GM19372 (cell line): ENCODE measurements at regions not wholly inside any gene's neighbourhood (a gene's known extent, or its start where the extent isn't known, plus 50 kb on each side); places are given as distances from the start of the nearest gene placed in this dataset.

ENCODE experiments used
- ATAC-seq: cut with Tn5 transposase; IDR thresholded peaks from one replicate; pipeline ENCODE4 v1.9.1; 2021; ENCODE audit warnings: mild to moderate bottlenecking, low read depth, moderate library complexity; ENCODE audit not compliant: unreplicated experiment

- no peak for ATAC-seq
Measured at GRCh38 chr6:167730441-167730840, 96.3 kb upstream of the AFDN start.

- ATAC-seq = no peak
Measured at GRCh38 chr6:167731216-167731615, 95.5 kb upstream of the AFDN start.

DNA sequence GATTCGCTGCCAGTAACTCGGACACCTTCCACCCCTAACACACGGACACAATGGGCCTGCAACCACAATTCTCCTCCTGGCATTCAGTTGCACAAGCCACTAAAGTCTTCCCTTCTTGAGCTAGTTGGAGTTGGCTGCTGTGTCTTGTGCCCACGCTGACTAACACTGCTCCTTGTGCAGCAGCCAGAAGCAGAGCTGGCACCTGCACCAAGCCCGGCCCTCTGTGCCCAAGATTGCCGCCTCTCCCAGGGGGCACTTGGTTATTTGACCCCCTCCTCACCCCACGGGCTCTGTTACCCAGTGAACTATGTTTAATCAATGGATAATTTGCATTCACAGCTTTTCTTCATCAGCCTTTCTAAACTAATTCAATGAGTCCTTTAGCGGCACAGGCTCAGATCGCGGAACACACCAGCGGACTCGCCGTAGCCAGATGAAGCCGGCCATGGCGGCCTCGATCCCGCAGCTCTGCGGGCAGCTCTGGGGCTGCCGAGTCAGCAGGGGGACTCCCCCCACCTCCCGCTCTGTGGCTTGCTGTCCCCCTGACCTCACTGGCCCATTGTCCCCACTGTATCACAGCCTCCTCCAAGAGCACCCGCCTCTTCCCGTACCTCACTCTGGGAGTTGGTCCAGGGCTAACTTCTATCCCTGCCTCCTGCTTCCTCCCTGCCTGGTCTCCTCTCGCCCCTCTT lies 94.8 kb upstream of the AFDN start:
- ATAC-seq = no peak

DNA sequence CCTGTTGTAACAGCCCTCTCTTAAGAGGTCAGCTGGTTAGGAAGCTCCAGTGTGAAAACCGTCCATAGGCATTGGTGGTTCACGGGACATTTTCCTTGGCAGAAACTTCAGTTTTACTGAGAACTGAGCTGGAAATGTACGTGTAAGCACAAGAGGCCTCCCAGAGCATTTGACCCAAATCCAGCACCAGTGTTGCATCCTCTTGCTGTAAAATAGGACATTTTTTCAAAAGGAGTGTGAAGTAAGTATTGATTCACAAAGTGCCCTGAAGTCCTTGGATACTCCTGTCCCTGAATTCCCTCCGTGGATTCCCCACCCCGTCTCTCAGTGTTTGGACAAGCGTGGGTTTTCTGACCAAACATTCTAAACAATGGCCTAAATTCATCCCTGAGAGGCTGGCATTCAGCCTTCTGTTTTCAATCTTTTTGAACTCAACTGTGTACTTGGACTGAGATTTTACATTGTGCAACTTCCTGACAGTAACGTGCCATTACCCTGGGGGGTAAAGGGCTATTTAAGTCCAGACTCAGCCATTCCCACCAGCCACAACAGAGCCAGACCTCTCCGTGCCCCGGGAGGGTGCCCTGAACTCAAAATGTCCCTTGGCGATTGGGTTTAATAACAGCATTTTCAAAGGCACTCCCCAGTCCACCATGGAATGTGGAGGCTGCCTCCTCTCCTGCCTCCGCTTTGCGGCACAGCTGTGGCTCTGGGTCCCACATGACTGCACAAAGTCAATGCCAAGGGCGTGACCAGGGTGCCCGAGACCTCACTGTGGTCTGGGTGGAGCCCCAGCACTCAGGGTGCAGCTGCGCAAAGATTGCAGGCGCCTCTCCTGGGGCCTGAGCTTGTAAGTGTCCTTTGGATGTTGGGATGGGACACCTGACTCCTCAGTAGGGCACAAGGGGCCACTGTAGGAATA lies 92.7 kb upstream of the AFDN start:
- ATAC-seq = no peak

DNA sequence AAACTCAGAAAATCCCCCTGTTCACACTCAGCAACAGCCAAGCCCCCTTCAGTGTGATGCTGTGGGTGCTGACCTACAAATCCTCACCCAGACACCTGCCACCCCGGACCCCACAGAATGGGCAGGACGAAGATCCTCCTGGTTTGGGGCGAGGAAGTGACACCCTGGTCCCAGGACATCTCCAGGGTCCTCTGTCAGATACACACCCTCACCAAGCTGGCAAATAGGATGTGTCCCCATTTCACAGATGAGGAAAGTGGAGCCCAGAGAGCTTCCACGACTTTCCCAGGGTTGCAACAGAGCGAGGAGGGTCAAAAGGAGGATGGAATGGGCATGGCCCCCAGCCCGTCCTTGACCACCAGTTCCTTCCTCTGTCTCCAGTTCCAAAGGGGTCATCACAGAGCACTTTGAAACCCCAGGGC lies 92.0 kb upstream of the AFDN start:
- no peak for ATAC-seq

DNA sequence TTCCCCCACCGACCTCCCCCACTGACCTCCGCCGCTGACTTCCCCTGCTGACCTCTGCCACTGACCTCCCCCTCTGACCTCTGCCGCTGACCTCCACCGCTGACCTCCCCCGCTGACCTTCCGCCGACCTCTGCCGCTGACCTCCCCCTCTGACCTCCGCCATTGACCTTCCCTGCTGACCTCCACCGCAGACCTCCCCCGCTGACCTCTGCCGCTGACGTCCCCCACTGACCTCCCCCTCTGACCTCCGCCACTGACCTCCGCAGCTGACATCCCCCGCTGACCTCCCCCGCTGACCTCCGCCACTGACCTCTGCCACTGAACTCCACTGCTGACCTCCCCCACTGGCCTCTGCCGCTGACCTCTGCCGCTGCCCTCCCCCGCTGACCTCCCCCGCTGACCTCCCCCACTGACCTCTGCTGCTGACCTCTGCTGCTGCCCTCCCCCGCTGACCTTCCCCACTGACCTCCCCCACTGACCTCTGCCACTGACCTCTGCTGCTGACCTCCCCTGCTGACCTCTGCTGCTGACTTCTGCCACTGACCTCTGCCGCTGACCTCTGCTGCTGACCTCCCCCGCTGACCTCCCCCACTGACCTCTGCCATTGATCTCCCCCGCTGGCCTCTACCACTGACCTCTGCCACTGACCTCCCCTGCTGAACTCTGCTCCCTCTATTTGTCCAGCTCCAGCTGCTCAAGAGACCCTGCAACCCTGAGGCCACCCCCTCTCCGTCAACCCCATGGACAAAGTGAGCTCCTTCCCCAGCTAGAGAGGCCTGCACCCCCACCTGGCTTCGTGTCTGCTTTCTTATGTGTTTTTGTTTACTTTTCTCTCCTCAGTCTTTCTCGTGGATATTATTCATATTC lies 91.4 kb upstream of the AFDN start:
- no peak for ATAC-seq

DNA sequence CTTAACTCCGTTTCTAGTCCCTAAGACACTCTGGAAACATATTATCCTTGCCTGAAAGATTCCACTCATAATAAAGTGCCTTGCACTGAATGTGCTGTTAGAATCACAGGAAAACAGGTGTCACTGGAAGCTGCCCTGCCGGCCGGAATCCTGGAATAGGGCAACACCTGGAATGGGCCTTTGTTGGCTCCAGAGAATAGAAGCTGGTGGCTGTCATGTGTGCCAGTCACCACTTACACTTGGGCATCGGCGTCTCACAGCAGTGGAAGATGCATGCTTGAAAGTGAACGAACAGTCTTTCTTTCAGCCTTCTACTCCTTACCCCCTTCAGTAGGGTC lies 90.8 kb upstream of the AFDN start:
- ATAC-seq = no peak

- no peak for ATAC-seq
Measured at GRCh38 chr6:167736486-167737204, 90.1 kb upstream of the AFDN start.

- ATAC-seq = no peak
Measured at GRCh38 chr6:167737205-167737830, 89.4 kb upstream of the AFDN start.

- no peak for ATAC-seq
Measured at GRCh38 chr6:167738386-167738785, 88.3 kb upstream of the AFDN start.

DNA sequence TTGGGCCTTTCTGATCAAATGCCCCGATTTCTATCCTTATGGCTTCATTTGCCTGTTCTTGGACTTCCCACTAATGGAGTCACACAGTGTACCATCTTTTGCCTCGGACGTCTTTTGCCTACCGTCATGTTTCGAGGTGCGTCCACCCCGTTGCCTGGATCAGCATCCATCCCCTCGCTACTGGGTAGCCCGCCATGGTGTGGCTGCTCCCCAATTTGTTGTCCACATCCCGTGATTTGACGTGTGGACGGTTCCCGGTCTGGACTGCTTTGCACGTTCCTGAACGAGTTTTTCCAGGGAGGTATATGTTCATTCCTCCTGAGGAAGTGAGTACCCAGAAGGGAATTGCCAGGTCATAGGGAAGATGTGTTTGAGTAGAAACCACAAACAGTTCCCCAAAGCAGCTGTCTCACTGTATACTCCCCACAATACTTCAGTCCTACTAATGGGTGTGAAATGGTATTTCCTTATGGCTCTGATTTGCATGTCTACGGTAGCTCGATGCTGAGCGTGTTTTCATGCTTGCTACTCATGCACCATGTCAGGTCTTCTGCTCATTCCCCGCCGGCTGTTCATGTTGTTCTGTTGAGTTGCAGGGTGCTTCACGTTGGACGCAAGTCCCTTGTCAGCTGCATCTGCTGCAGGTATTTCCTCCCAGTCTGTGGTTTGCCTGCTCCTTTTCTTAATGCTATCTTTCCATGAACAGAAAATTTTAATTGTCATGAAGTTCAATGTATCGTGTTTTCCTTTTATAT lies 86.8 kb upstream of the AFDN start:
- ATAC-seq = no peak

GRCh38 chr6:167742719-167743303 lies 83.9 kb upstream of the AFDN start:
- ATAC-seq = no peak

DNA sequence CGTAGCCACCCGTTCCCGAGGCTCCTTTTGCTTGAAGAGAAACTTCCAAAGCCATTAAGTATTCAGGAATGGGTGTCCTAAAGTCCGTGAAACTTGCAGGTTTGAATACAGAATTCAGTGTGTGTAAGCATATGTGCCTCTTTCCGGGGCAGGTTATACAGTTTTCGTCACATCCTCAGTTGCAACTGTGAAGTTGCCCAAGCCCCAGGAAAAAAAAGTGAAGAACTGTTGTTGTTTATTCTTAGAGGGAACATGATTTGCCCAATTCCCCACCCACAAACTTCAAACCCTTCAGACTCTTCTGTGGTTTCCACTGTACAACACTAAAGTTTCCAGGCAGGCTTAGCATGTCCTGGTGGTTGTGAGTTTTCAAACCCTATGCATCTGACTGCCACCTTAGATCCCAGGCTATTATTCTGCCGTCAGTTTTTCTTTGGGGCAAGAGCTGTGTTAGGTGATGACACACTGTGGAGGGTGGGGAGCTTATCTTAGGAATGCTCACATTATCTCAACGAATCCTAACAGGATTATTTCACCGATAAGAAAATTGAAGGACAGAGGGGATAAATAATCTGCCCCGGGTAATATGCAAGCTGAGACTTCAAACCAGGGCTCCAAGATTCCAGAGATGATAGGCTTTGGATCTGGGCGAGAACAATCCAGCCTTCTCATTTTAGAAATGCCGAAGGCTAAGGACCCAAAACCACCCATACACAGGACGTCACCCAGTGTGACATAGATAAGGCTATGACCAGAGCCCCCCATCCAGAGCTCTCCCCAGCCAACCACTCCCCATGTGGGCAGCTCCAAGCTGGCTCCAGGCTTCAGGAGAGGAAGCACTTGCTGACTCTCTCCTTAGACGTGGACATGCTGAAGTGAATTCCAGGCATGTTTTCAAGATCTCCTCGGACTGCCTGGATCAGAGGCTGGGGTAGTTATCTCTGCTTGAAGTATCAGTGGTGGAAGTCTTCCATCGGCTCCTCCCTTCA lies 81.7 kb upstream of the AFDN start:
- ATAC-seq = no peak

DNA sequence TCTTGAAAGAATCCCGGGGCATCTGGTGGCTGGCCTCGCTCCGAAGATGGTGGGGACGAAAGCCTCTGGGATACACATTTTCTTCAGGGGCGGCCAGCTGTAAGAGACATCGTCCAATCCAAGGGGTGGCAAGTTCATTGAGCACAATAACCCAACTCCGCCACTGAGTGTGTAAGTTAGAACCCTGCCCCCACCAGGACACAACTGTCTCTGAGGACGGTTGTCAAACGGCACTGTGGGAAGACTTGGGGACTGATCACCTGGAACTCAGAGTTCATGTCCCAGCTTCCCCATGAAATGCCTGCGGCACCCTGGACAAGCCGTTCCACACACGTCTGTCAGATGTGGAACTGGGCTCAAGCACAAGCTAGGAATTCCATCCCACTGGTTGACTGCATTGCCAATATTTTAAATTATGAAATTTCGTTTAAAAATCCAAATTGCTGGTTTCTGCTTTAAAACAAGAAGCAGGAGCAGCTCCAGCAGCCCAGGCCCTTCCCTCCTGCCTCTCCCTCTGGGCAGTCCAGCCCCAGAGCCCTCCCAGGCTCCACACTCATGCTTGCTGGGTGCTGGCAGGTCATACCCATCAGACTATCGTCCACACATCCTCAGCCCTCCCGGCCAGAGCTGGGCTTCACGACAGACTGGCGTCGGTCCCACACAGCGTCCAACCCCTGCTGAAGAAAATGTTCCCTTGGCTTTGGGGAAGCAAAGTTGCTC lies 80.9 kb upstream of the AFDN start:
- no peak for ATAC-seq

GRCh38 chr6:167746390-167746907 lies 80.3 kb upstream of the AFDN start:
- ATAC-seq = no peak

- ATAC-seq = no peak
Measured at GRCh38 chr6:167746975-167747374, 79.7 kb upstream of the AFDN start.

GRCh38 chr6:167747645-167748044 lies 79.1 kb upstream of the AFDN start:
- no peak for ATAC-seq
